OCI-LY1 (cell line): ENCODE measurements at regions not wholly inside any gene's neighbourhood (a gene's known extent, or its start where the extent isn't known, plus 50 kb on each side); places are given as distances from the start of the nearest gene placed in this dataset.

Source experiments
- H2AFZ ChIP-seq: fragments of 200-600 bp; sonication (generic), shearing (Covaris generic); 2 replicates; pipeline ENCODE4 v1.6.0; 2014; ENCODE audit warnings: antibody characterized with exemption, mild to moderate bottlenecking, low read length
- H3F3A ChIP-seq: fragments of 200-600 bp; sonication (generic), shearing (Covaris generic); 2 replicates; pipeline ENCODE4 v1.6.0; 2014; ENCODE audit warnings: mild to moderate bottlenecking, antibody characterized with exemption, low read length, moderate library complexity; ENCODE audit not compliant: insufficient read depth
- H3K27ac ChIP-seq: fragments of 200-600 bp; sonication (generic); 2 replicates; pipeline ENCODE4 v1.5.1; 2014; ENCODE audit warnings: low read length, mixed run types, mild to moderate bottlenecking, low read depth; ENCODE audit not compliant: poor library complexity, severe bottlenecking
- H3K27me3 ChIP-seq: fragments of 200-600 bp; sonication (generic); 2 replicates; pipeline ENCODE4 v1.6.0; 2014; ENCODE audit warnings: antibody characterized with exemption, mild to moderate bottlenecking, low read length, moderate library complexity; ENCODE audit not compliant: insufficient read depth
- H3K36me3 ChIP-seq: fragments of 200-600 bp; sonication (generic); 2 replicates; pipeline ENCODE4 v1.6.1; 2014; ENCODE audit warnings: mild to moderate bottlenecking, antibody characterized with exemption, low read length, moderate library complexity, mixed read lengths; ENCODE audit not compliant: insufficient read depth
- H3K4me1 ChIP-seq: fragments of 200-600 bp; sonication (generic); 2 replicates; pipeline ENCODE4 v1.5.1; 2014; ENCODE audit warnings: mild to moderate bottlenecking, low read length, moderate library complexity; ENCODE audit not compliant: insufficient read depth, severe bottlenecking
- H3K4me2 ChIP-seq: fragments of 200-600 bp; sonication (generic), shearing (Covaris generic); 2 replicates; pipeline ENCODE4 v1.6.1; 2014; ENCODE audit warnings: low read length
- H3K4me3 ChIP-seq: fragments of 200-600 bp; sonication (generic); 2 replicates; pipeline ENCODE4 v1.5.1; 2014; ENCODE audit warnings: low read length, low read depth, mild to moderate bottlenecking, mixed read lengths; ENCODE audit not compliant: poor library complexity, severe bottlenecking
- H3K79me2 ChIP-seq: fragments of 200-600 bp; shearing (Covaris generic); 2 replicates; pipeline ENCODE4 v1.6.1; 2016; ENCODE audit warnings: mixed run types, low read length, mixed read lengths; ENCODE audit not compliant: insufficient read depth
- H3K9ac ChIP-seq: fragments of 200-600 bp; sonication (generic), shearing (Covaris generic); 2 replicates; pipeline ENCODE4 v1.6.1; 2014; ENCODE audit warnings: mild to moderate bottlenecking, low read length, mixed read lengths
- H3K9me2 ChIP-seq: fragments of 200-600 bp; sonication (generic), shearing (Covaris generic); 2 replicates; pipeline ENCODE4 v1.6.1; 2014; ENCODE audit warnings: low read depth, mild to moderate bottlenecking, low read length, mixed read lengths
- H3K9me3 ChIP-seq: fragments of 200-600 bp; shearing (Covaris generic); 2 replicates; pipeline ENCODE4 v1.6.1; 2014; ENCODE audit warnings: low read length, mixed read lengths
- H4K20me1 ChIP-seq: fragments of 200-600 bp; sonication (generic), shearing (Covaris generic); 2 replicates; pipeline ENCODE4 v1.6.0; 2016; ENCODE audit warnings: mild to moderate bottlenecking, low read length; ENCODE audit not compliant: insufficient read depth
- CTCF ChIP-seq: fragments of 200-600 bp; sonication (generic), shearing (Covaris generic); IDR thresholded peaks from 2 replicates; pipeline ENCODE4 v1.5.1; 2017; ENCODE audit warnings: mild to moderate bottlenecking, antibody characterized with exemption, low read length, moderate library complexity, mixed read lengths
- EZH2 ChIP-seq: fragments of 200-600 bp; sonication (generic), shearing (Covaris generic); IDR thresholded peaks from 2 replicates; pipeline ENCODE4 v1.8.0; 2017; ENCODE audit warnings: borderline replicate concordance, mixed run types, mild to moderate bottlenecking, antibody characterized with exemption, low read length, moderate library complexity, mixed read lengths

- H3F3A ChIP-seq, result no peaks in the 10 kb centered on the region
- no peaks in the 10 kb centered on the region for H3K79me2 ChIP-seq
- no peaks in the 10 kb centered on the region for H3K36me3 ChIP-seq
These were observed 1018.4 kb downstream of the TAF11L14 start for GRCh38 chr5:18652404-18653215.

DNA sequence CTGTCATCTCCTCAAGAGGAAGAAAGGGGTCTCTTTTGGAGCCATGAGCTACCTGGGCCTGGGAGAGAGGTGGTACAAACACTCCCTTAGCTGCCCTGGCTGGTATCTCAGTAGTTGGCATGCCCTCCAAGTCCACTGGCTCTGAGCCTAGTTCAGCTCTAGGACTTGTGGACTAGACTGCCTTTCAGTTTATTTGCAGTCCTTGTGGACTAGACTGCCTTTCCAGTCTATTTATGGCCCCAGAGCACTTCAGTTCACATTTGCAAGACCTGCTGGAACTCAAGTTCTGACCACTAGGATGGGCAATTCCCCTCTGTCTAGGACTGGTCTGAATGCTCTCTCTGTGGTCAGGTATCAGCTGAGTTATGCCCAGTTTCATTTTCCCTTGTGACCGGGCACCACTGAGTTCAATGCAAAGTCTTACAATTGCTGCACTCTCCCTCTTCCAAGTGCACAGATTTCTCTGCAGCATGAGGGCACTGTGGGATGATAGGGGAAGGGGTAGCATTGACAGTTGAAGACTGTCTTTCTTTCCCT, 1019.0 kb downstream of the TAF11L14 start:
- H3F3A ChIP-seq, result no peaks in the 10 kb centered on the region
- H3K9ac ChIP-seq, result no peak overlapping the region
- no peak for TF ChIP-seq CTCF
- H3K4me2 ChIP-seq, result no peak overlapping the region
- H2AFZ ChIP-seq, result no peak overlapping the region
- H3K79me2 ChIP-seq, result no peaks in the 10 kb centered on the region
- H4K20me1 ChIP-seq, result no peaks in the 10 kb centered on the region
- no peaks in the 10 kb centered on the region for H3K9me2 ChIP-seq
- no peaks in the 10 kb centered on the region for H3K27me3 ChIP-seq
- H3K4me1 ChIP-seq, result no peaks in the 10 kb centered on the region
- no peaks in the 10 kb centered on the region for H3K9me3 ChIP-seq
- H3K27ac ChIP-seq, result no peak overlapping the region
- H3K36me3 ChIP-seq, result no peaks in the 10 kb centered on the region
- H3K4me3 ChIP-seq, result no peak overlapping the region

More at GRCh38 chr5:18652404-18653215, 1018.4 kb downstream of the TAF11L14 start:
- H3K27me3 ChIP-seq, result no peaks in the 10 kb centered on the region
- H4K20me1 ChIP-seq, result no peaks in the 10 kb centered on the region
- H3K4me1 ChIP-seq, result no peaks in the 10 kb centered on the region
- no peaks in the 10 kb centered on the region for H3K9me2 ChIP-seq
- H3K9ac ChIP-seq, result no peak overlapping the region
- no peak overlapping the region for H3K4me2 ChIP-seq
- no peak for TF ChIP-seq CTCF
- TF ChIP-seq EZH2, result no peak
- no peaks in the 10 kb centered on the region for H3K9me3 ChIP-seq
- no peak overlapping the region for H3K27ac ChIP-seq
- H2AFZ ChIP-seq, result no peak overlapping the region
- H3K4me3 ChIP-seq, result no peak overlapping the region

DNA sequence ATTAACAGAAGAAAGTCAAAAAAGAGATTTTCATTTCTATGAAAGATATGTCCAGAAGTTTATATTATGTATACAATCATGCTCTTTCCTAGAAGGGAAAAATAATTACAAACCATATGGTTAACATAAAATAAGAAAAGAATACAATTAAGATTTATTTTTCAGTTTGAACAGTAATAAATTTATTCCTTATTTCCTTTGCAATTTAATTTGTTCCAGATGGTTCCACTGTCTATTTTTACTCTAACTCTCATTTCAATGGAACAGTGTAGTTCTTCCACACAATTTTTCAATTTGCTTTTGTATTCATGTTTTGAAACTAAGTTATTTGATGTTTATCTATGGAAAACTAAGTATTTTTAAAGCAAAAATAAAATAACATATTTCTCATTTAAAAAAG, 1026.3 kb downstream of the TAF11L14 start:
- H3K9me2 ChIP-seq, result no peaks in the 10 kb centered on the region
- H3K4me3 ChIP-seq, result no peak overlapping the region
- no peaks in the 10 kb centered on the region for H3K36me3 ChIP-seq
- H3K27ac ChIP-seq, result no peak overlapping the region
- H4K20me1 ChIP-seq, result no peaks in the 10 kb centered on the region
- TF ChIP-seq EZH2 (no peak), CTCF (no peak)
- H3K9ac ChIP-seq, result no peak overlapping the region
- no peaks in the 10 kb centered on the region for H3K79me2 ChIP-seq
- no peak overlapping the region for H3K4me2 ChIP-seq
- no peaks in the 10 kb centered on the region for H3K9me3 ChIP-seq
- no peaks in the 10 kb centered on the region for H3F3A ChIP-seq
- no peaks in the 10 kb centered on the region for H3K27me3 ChIP-seq
- no peak overlapping the region for H2AFZ ChIP-seq
- no peaks in the 10 kb centered on the region for H3K4me1 ChIP-seq
